ENCODE measurements at regions not wholly inside any gene's neighbourhood (a gene's known extent, or its start where the extent isn't known, plus 50 kb on each side); places are given as distances from the start of the nearest gene placed in this dataset.

DNA sequence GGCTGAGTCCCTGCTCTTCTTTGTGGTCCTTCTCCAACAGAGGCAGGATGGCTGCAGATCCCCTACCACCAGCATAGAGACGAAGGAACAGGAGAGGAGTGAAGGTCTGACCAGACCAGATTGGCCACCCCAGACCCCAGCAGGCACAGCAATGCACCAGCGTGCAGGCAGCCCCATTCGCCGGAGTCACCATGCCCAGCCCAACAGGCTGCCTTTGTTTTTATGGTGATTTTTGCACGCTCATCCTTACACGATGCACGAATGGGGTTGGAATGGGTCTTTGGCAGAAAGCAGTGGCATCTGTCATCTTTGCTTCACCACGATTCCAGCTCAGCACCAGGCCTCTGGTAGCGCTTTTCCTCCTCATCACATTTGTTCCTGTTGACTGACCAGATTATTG, 427.6 kb downstream of the INHBA start:
- Mint-ChIP-seq H3K4me3 (ENCODE audit: unreplicated experiment) (no peak overlapping the region), H3K9me3 (ENCODE audit: unreplicated experiment) (no peaks in the 10 kb centered on the region), H3K4me1 (ENCODE audit: unreplicated experiment) (no peaks in the 10 kb centered on the region), H3K27me3 (ENCODE audit: unreplicated experiment) (no peaks in the 10 kb centered on the region), H3K27ac (ENCODE audit: unreplicated experiment) (no peak overlapping the region), H3K36me3 (ENCODE audit: low read depth, unreplicated experiment) (no peaks in the 10 kb centered on the region)
- TF ChIP-seq, protein P1, sequence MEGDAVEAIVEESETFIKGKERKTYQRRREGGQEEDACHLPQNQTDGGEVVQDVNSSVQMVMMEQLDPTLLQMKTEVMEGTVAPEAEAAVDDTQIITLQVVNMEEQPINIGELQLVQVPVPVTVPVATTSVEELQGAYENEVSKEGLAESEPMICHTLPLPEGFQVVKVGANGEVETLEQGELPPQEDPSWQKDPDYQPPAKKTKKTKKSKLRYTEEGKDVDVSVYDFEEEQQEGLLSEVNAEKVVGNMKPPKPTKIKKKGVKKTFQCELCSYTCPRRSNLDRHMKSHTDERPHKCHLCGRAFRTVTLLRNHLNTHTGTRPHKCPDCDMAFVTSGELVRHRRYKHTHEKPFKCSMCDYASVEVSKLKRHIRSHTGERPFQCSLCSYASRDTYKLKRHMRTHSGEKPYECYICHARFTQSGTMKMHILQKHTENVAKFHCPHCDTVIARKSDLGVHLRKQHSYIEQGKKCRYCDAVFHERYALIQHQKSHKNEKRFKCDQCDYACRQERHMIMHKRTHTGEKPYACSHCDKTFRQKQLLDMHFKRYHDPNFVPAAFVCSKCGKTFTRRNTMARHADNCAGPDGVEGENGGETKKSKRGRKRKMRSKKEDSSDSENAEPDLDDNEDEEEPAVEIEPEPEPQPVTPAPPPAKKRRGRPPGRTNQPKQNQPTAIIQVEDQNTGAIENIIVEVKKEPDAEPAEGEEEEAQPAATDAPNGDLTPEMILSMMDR (IDR thresholded peaks at IDR 0.05; ENCODE audit: unreplicated experiment) = no peak
- no peak for DNase-seq (ENCODE audit: low spot score)

- H3K27ac Mint-ChIP-seq (ENCODE audit: unreplicated experiment) = no peak overlapping the region
- no peak for DNase-seq (ENCODE audit: low spot score)
Measured at GRCh38 chr7:41274179-41274578, 428.7 kb downstream of the INHBA start.

DNA sequence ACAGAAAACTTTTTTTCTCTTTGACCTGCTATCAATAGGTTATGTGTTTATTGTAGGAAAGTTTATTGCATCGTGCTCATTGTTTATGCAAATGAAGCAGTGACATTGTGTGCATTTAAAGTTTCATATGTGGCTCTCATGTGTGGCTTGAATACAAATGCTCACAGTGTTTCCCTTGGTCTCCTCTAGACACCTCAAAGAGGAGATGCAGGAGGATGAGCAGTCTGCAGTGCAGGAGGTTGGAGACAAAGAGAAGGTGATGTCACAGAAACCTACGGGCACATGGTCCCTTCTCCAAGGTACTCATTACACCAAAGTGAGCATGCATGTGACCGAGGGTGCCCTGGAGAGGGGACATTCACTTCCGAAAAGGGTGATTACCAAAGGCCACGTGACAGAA, 430.2 kb downstream of the INHBA start:
- H3K27me3 Mint-ChIP-seq (ENCODE audit: unreplicated experiment) = no peaks in the 10 kb centered on the region
- no peaks in the 10 kb centered on the region for H3K9me3 Mint-ChIP-seq (ENCODE audit: unreplicated experiment)
- TF ChIP-seq, protein P1 (IDR thresholded peaks at IDR 0.05; ENCODE audit: unreplicated experiment) = no peak
- no peak for DNase-seq (ENCODE audit: low spot score)
- no peaks in the 10 kb centered on the region for H3K4me1 Mint-ChIP-seq (ENCODE audit: unreplicated experiment)
- H3K27ac Mint-ChIP-seq (ENCODE audit: unreplicated experiment) = no peak overlapping the region
- H3K4me3 Mint-ChIP-seq (ENCODE audit: unreplicated experiment) = no peak overlapping the region
- H3K36me3 Mint-ChIP-seq (ENCODE audit: low read depth, unreplicated experiment) = no peaks in the 10 kb centered on the region

More at GRCh38 chr7:41274179-41274578, 428.7 kb downstream of the INHBA start:
- Mint-ChIP-seq H3K27me3 (ENCODE audit: unreplicated experiment) (no peaks in the 10 kb centered on the region), H3K36me3 (ENCODE audit: low read depth, unreplicated experiment) (no peaks in the 10 kb centered on the region), H3K4me3 (ENCODE audit: unreplicated experiment) (no peak overlapping the region), H3K4me1 (ENCODE audit: unreplicated experiment) (no peaks in the 10 kb centered on the region), H3K9me3 (ENCODE audit: unreplicated experiment) (no peaks in the 10 kb centered on the region)
- TF ChIP-seq, protein P1 (IDR thresholded peaks at IDR 0.05; ENCODE audit: unreplicated experiment) = no peak

DNA sequence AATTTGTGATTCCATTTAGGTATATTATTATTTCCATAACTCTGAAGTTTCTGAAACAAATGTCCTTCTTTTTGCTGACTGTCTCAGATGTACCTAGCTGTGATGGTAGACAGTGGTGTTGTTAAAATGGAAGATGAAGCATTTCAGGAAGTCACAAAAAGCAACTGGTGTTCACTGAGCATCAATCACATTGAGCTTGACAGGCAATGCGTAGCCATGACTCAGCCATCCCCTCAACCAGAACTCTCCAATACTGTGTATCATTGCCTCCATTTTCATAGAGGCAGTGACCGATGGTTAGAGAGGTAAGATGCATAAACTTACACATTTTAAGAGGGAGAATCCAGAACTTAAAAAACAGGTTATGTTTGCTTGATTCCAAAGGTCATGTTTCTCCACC, 434.0 kb downstream of the INHBA start:
- H3K4me1 Mint-ChIP-seq (ENCODE audit: unreplicated experiment) = no peaks in the 10 kb centered on the region
- no peaks in the 10 kb centered on the region for H3K36me3 Mint-ChIP-seq (ENCODE audit: low read depth, unreplicated experiment)
- H3K4me3 Mint-ChIP-seq (ENCODE audit: unreplicated experiment) = no peak overlapping the region
- no peak overlapping the region for H3K27ac Mint-ChIP-seq (ENCODE audit: unreplicated experiment)
- no peak for DNase-seq (ENCODE audit: low spot score)
- H3K27me3 Mint-ChIP-seq (ENCODE audit: unreplicated experiment) = no peaks in the 10 kb centered on the region
- H3K9me3 Mint-ChIP-seq (ENCODE audit: unreplicated experiment) = no peaks in the 10 kb centered on the region
- TF ChIP-seq, protein P1 (IDR thresholded peaks at IDR 0.05; ENCODE audit: unreplicated experiment) = no peak

- no peak for DNase-seq (ENCODE audit: low spot score)
- Mint-ChIP-seq H3K27ac (ENCODE audit: unreplicated experiment) (no peak overlapping the region), H3K36me3 (ENCODE audit: low read depth, unreplicated experiment) (no peaks in the 10 kb centered on the region), H3K9me3 (ENCODE audit: unreplicated experiment) (no peaks in the 10 kb centered on the region), H3K27me3 (ENCODE audit: unreplicated experiment) (no peaks in the 10 kb centered on the region), H3K4me3 (ENCODE audit: unreplicated experiment) (no peak overlapping the region), H3K4me1 (ENCODE audit: unreplicated experiment) (no peaks in the 10 kb centered on the region)
- TF ChIP-seq, protein P1 (IDR thresholded peaks at IDR 0.05; ENCODE audit: unreplicated experiment) = no peak
Measured at GRCh38 chr7:41261080-41261479, 441.8 kb downstream of the INHBA start.
